Esophagus squamous epithelium (tissue), 4 donors: ENCODE measurements at regions not wholly inside any gene's neighbourhood (a gene's known extent, or its start where the extent isn't known, plus 50 kb on each side); places are given as distances from the start of the nearest gene placed in this dataset.

ENCODE experiments used
- CTCF ChIP-seq, 6 experiments: fragments of 450-650 bp in 4 of 6; fragments of 200-600 bp in 2 of 6; sonication (generic) in 2 of 6; IDR thresholded peaks; one replicate each; pipeline ENCODE4 v1.5.1; 2016 to 2019; ENCODE audit warnings: antibody characterized with exemption in 6 of 6, mild to moderate bottlenecking in 4 of 6, moderate library complexity in 4 of 6
- POLR2A ChIP-seq, 4 donors: fragments of 450-650 bp; IDR thresholded peaks; one replicate each; pipeline ENCODE4 v1.6.1; 2017; ENCODE audit warnings: antibody characterized with exemption in 4 of 4, mild to moderate bottlenecking in 4 of 4, moderate library complexity in 3 of 4

- no peak for TF ChIP-seq CTCF (IDR thresholded peaks at IDR 0.05)
- TF ChIP-seq POLR2A (IDR thresholded peaks at IDR 0.05): no peak
These were observed 71.3 kb upstream of the MCHR2 start for GRCh38 chr6:100065348-100065747.
